SK-N-SH (cell line): ENCODE measurements at regions not wholly inside any gene's neighbourhood (a gene's known extent, or its start where the extent isn't known, plus 50 kb on each side); places are given as distances from the start of the nearest gene placed in this dataset.

Source experiments
- CTCF ChIA-PET: fragments of 300-600, 350-600 bp; formaldehyde crosslinking; extraction: SDS; loops from one replicate; lab custom pipeline; 2021; lab: Yijun Ruan, JAX
- POLR2A ChIA-PET: fragments of 350-600 bp; sonication (Branson Sonifier 250); formaldehyde crosslinking; extraction: SDS; loops from one replicate; lab custom pipeline; 2020; ENCODE audit warnings: antibody characterized with exemption, inconsistent platforms; lab: Yijun Ruan, JAX
- DNase-seq: peaks from one replicate; pipeline ENCODE4 v3.0.0; 2012
- H2AFZ ChIP-seq: fragments of 200-600 bp; sonication (generic); 2 replicates; pipeline ENCODE4 v1.8.1; 2016; ENCODE audit warnings: antibody characterized with exemption, mild to moderate bottlenecking, low read depth
- H3F3A ChIP-seq: fragments of 200-600 bp; sonication (generic); replicated peaks from 2 replicates; pipeline ENCODE3; 2016; ENCODE audit warnings: antibody characterized with exemption, mild to moderate bottlenecking; ENCODE audit not compliant: insufficient read depth
- H3K27ac ChIP-seq, 2 experiments: fragments of 200-500 bp in 1 of 2; fragments of 200-600 bp in 1 of 2; sonication (Bioruptor generic) in 1 of 2; sonication (generic), shearing (Covaris generic) in 1 of 2; 2 replicates each; pipeline versions ENCODE4 v1.5.1 to v1.6.1; 2014 to 2016; ENCODE audit warnings: low read depth in 2 of 2, inconsistent platforms in 1 of 2, low read length in 1 of 2, mild to moderate bottlenecking in 1 of 2, mixed read lengths in 1 of 2
- H3K27me3 ChIP-seq: fragments of 200-600 bp; sonication (generic), shearing (Covaris generic); 2 replicates; pipeline ENCODE4 v1.6.1; 2016; ENCODE audit warnings: mixed run types; ENCODE audit not compliant: insufficient read depth
- H3K36me3 ChIP-seq, 2 experiments: fragments of 200-500 bp in 1 of 2; fragments of 200-600 bp in 1 of 2; sonication (Bioruptor generic) in 1 of 2; sonication (generic) in 1 of 2; replicated peaks in 1 of 2; 2 replicates each; pipeline versions ENCODE3 to v1.5.1; 2014 to 2016; ENCODE audit warnings: low read length in 1 of 2, mild to moderate bottlenecking in 1 of 2; ENCODE audit not compliant: insufficient read depth in 2 of 2, control insufficient read depth in 1 of 2
- H3K4me1 ChIP-seq, 2 experiments: fragments of 200-500 bp in 1 of 2; fragments of 200-600 bp in 1 of 2; sonication (Bioruptor generic) in 1 of 2; sonication (generic), shearing (Covaris generic) in 1 of 2; 2 replicates each; pipeline versions ENCODE4 v1.5.1 to v1.6.1; 2014 to 2016; ENCODE audit warnings: low read depth in 1 of 2, low read length in 1 of 2, mixed run types in 1 of 2; ENCODE audit not compliant: insufficient read depth in 2 of 2, control insufficient read depth in 1 of 2
- H3K4me2 ChIP-seq: fragments of 200-600 bp; sonication (generic), shearing (Covaris generic); 2 replicates; pipeline ENCODE4 v1.6.1; 2017; ENCODE audit warnings: mixed run types
- H3K4me3 ChIP-seq, 2 experiments: fragments of 200-500 bp in 1 of 2; fragments of 200-600 bp in 1 of 2; sonication (Bioruptor generic) in 1 of 2; sonication (generic), shearing (Covaris generic) in 1 of 2; 2 replicates each; pipeline versions ENCODE4 v1.5.1 to v1.8.1; 2014 to 2016; ENCODE audit warnings: low read depth in 2 of 2, inconsistent platforms in 1 of 2, low read length in 1 of 2, mild to moderate bottlenecking in 1 of 2, mixed read lengths in 1 of 2, moderate library complexity in 1 of 2
- H3K79me2 ChIP-seq: fragments of 200-600 bp; sonication (generic); 2 replicates; pipeline ENCODE4 v1.8.1; 2017; ENCODE audit warnings: mild to moderate bottlenecking; ENCODE audit not compliant: insufficient read depth
- H3K9ac ChIP-seq: fragments of 200-600 bp; sonication (generic); 2 replicates; pipeline ENCODE4 v1.6.1; 2017; ENCODE audit warnings: mixed run types
- H3K9me2 ChIP-seq: fragments of 200-600 bp; sonication (generic); 2 replicates; pipeline ENCODE4 v1.6.1; 2017; ENCODE audit warnings: mixed run types
- H3K9me3 ChIP-seq: fragments of 200-600 bp; sonication (generic); 2 replicates; pipeline ENCODE4 v1.6.1; 2017; ENCODE audit warnings: mixed run types, mild to moderate bottlenecking, moderate library complexity
- H4K20me1 ChIP-seq: fragments of 200-600 bp; sonication (generic); 2 replicates; pipeline ENCODE4 v1.6.1; 2017; ENCODE audit warnings: mild to moderate bottlenecking, mixed run types; ENCODE audit not compliant: insufficient read depth
- CHD2 ChIP-seq: fragments of 150-350 bp; IDR thresholded peaks from 2 replicates; pipeline ENCODE4 v1.6.1; 2018; ENCODE audit warnings: low read length; ENCODE audit not compliant: partially characterized antibody
- ELF1 ChIP-seq: IDR thresholded peaks from 2 replicates; pipeline ENCODE4 v1.4.0; 2012
- EP300 ChIP-seq, 2 experiments: IDR thresholded peaks; 2 replicates each; pipeline versions ENCODE4 v1.4.0 to v1.6.1; 2012; ENCODE audit warnings: borderline replicate concordance in 1 of 2, low read depth in 1 of 2, low read length in 1 of 2
- EZH2phosphoT487 ChIP-seq: fragments of 200-600 bp; sonication (generic); IDR thresholded peaks from 2 replicates; pipeline ENCODE4 v1.6.1; 2017; ENCODE audit warnings: low read depth, mixed run types, mild to moderate bottlenecking, antibody characterized with exemption, moderate library complexity, borderline replicate concordance
- FOSL2 ChIP-seq: IDR thresholded peaks from 2 replicates; pipeline ENCODE4 v1.4.0; 2012; ENCODE audit warnings: low read depth, mild to moderate bottlenecking, moderate library complexity, borderline replicate concordance
- FOXJ3 ChIP-seq: sonication (generic); formaldehyde crosslinking; IDR thresholded peaks from 2 replicates; pipeline ENCODE4 v1.5.1; 2020; ENCODE audit warnings: mild to moderate bottlenecking, missing genetic modification reagents
- FOXM1 ChIP-seq: IDR thresholded peaks from 2 replicates; pipeline ENCODE4 v1.4.0; 2012; ENCODE audit warnings: low read depth, mild to moderate bottlenecking
- GABPA ChIP-seq: IDR thresholded peaks from 2 replicates; pipeline ENCODE4 v1.4.0; 2012; ENCODE audit warnings: low read depth, mild to moderate bottlenecking
- GATA2 ChIP-seq: sonication (generic); formaldehyde crosslinking; IDR thresholded peaks from 2 replicates; pipeline ENCODE4 v1.5.0; 2020; ENCODE audit warnings: mild to moderate bottlenecking, missing genetic modification reagents
- JUND ChIP-seq: IDR thresholded peaks from 2 replicates; pipeline ENCODE4 v1.4.0; 2012
- NRF1 ChIP-seq: IDR thresholded peaks from 2 replicates; pipeline ENCODE4 v1.6.1; 2012; ENCODE audit warnings: low read depth, mild to moderate bottlenecking, low read length
- POLR2AphosphoS5 ChIP-seq: IDR thresholded peaks from 2 replicates; pipeline ENCODE4 v1.6.1; 2012; ENCODE audit warnings: low read depth, low read length
- RAD21 ChIP-seq: IDR thresholded peaks from 2 replicates; pipeline ENCODE4 v1.6.1; 2012; ENCODE audit warnings: mild to moderate bottlenecking, low read length
- RCOR1 ChIP-seq: fragments of 150-350 bp; IDR thresholded peaks from 2 replicates; pipeline ENCODE4 v1.6.1; 2017; ENCODE audit warnings: antibody characterized with exemption, low read length
- RFX5 ChIP-seq: IDR thresholded peaks from 2 replicates; pipeline ENCODE4 v1.6.1; 2012; ENCODE audit warnings: mild to moderate bottlenecking, improper control_type of control experiment, low read length
- SIN3A ChIP-seq: IDR thresholded peaks from 2 replicates; pipeline ENCODE4 v1.6.1; 2012; ENCODE audit warnings: low read depth, mild to moderate bottlenecking, low read length, moderate library complexity, borderline replicate concordance
- SMC3 ChIP-seq: IDR thresholded peaks from 2 replicates; pipeline ENCODE4 v1.6.1; 2012; ENCODE audit warnings: low read depth, low read length, improper control_type of control experiment
- TAF1 ChIP-seq: IDR thresholded peaks from 2 replicates; pipeline ENCODE4 v1.6.1; 2012; ENCODE audit warnings: low read depth, mild to moderate bottlenecking, low read length, moderate library complexity, borderline replicate concordance
- TCF12 ChIP-seq: IDR thresholded peaks from 2 replicates; pipeline ENCODE4 v1.4.0; 2012
- WGBS: methylation state at CpG from one replicate; pipeline ENCODE4 v1.1.6; 2017; ENCODE audit warnings: low lambda C conversion rate; 5-methylcytosine and 5-hydroxymethylcytosine counted together
- TF ChIP-seq, protein P1 (sequence below): IDR thresholded peaks from 2 replicates; pipeline ENCODE4; 2012
- TF ChIP-seq, protein P2 (sequence below): IDR thresholded peaks from 2 replicates; pipeline ENCODE4 v1.4.0; 2012; ENCODE audit warnings: low read depth
- TF ChIP-seq, protein P3 (sequence below): fragments of 150-350 bp; IDR thresholded peaks from 2 replicates; pipeline ENCODE4 v1.6.1; 2016; ENCODE audit warnings: mild to moderate bottlenecking, low read depth, low read length

DNA sequence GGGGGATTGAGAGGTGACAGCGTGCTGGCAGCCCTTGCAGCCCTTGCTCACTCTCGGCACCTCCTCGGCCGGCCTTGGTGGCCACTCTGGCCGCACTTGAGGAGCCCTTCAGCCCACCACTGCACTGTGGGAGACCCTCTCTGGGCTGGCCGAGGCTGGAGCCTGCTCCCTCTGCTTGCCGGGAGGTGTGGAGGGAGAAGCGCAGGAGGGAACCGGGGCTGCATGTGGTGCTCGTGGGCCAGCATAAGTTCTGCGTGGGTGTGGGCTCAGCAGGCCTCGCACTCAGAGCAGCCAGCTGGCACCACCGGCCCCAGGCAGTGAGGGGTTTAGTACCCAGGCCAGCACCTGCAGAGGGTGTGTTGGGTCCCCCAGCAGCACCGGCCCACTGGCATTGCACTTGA, 912.2 kb upstream of the ADGRB3 start:
- POLR2A ChIA-PET, result no interaction called here
- CTCF ChIA-PET, result no interaction called here
- H3K9me2 ChIP-seq, result no peaks in the 10 kb centered on the region
- no peaks in the 10 kb centered on the region for H3K79me2 ChIP-seq
- H3F3A ChIP-seq, result no peaks in the 10 kb centered on the region
- no peaks in the 10 kb centered on the region for H3K27me3 ChIP-seq
- H3K9ac ChIP-seq, result no peak overlapping the region
- H3K27ac ChIP-seq, result no peak overlapping the region
- no peak for DNase-seq
- no peak overlapping the region for H3K4me3 ChIP-seq
- 47% methylated on average over 5 of the region's 14 CpGs for WGBS
- H3K4me1 ChIP-seq, result no peaks in the 10 kb centered on the region
- no peaks in the 10 kb centered on the region for H3K36me3 ChIP-seq
- no peak overlapping the region for H2AFZ ChIP-seq
- TF ChIP-seq TAF1 (no peak), RAD21 (no peak)
- no peaks in the 10 kb centered on the region for H4K20me1 ChIP-seq
- H3K9me3 ChIP-seq, result no peaks in the 10 kb centered on the region
- no peak overlapping the region for H3K4me2 ChIP-seq

DNA sequence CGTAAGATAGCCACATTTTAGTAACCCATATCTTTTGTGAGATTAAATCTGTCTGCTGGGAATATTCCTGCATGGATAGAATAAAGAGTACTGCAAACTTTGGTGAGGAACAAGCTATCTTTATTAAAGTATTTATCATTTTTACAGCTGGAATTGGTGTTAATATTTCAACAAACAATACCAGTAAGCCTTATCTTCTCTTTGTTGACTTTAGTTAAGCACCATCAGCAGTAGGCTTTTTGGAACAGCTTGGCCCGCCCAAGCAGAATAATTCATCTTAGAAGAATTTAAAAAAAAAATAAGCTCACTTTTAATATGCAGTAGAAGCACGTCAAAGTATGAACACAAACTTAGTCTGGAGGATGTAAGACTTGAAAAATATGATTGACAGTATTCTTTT, 917.8 kb upstream of the ADGRB3 start:
- Histone ChIP-seq H3K9me2 (no peaks in the 10 kb centered on the region), H2AFZ (no peak overlapping the region), H3K9me3 (no peaks in the 10 kb centered on the region), H3F3A (no peaks in the 10 kb centered on the region), H3K79me2 (no peaks in the 10 kb centered on the region)
- POLR2A ChIA-PET, result no interaction called here
- DNase-seq, result no peak
- TF ChIP-seq, protein P1, sequence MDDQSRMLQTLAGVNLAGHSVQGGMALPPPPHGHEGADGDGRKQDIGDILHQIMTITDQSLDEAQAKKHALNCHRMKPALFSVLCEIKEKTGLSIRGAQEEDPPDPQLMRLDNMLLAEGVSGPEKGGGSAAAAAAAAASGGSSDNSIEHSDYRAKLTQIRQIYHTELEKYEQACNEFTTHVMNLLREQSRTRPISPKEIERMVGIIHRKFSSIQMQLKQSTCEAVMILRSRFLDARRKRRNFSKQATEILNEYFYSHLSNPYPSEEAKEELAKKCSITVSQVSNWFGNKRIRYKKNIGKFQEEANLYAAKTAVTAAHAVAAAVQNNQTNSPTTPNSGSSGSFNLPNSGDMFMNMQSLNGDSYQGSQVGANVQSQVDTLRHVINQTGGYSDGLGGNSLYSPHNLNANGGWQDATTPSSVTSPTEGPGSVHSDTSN, result no peak
- TF ChIP-seq FOXJ3, result no peak
- TF ChIP-seq RFX5, result no peak
- no peak for TF ChIP-seq RCOR1
- TF ChIP-seq GATA2, result no peak
- TF ChIP-seq, all 33 proteins: peak for 0
- no peak overlapping the region for H3K4me2 ChIP-seq
- no peak overlapping the region for H3K27ac ChIP-seq
- H3K27me3 ChIP-seq, result no peaks in the 10 kb centered on the region
- no peaks in the 10 kb centered on the region for H4K20me1 ChIP-seq
- WGBS, result 37% methylated on average over 3 of the region's 3 CpGs
- H3K4me1 ChIP-seq, result no peaks in the 10 kb centered on the region
- CTCF ChIA-PET, result no interaction called here
- H3K36me3 ChIP-seq, result no peaks in the 10 kb centered on the region
- H3K4me3 ChIP-seq, result no peak overlapping the region
- H3K9ac ChIP-seq, result no peak overlapping the region

DNA sequence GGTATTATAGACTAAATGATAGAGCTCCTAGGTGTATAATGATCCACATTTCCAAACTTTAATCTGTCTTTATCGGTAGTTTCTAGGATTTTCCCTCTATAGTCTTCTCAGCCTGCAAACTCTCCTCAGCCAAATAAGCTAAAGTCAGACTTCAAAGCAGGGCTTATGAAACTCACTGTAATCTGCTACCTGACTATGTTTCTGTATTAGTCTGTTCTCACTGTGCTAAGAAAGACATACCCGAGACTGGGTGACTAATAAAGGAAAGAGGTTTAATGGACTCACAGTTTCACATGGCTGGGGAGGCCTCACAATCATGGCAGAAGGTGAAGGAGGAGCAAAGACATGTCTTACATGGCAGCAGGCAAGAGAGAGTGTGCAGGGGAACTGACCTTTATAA, 928.7 kb upstream of the ADGRB3 start:
- WGBS, result 42% methylated on average over 2 of the region's 2 CpGs
- H3K4me3 ChIP-seq, result no peak overlapping the region
- no peaks in the 10 kb centered on the region for H3K79me2 ChIP-seq
- H3K9ac ChIP-seq, result no peak overlapping the region
- no peaks in the 10 kb centered on the region for H3K4me1 ChIP-seq
- no peaks in the 10 kb centered on the region for H3K36me3 ChIP-seq
- CTCF ChIA-PET, result no interaction called here
- H4K20me1 ChIP-seq, result no peaks in the 10 kb centered on the region
- H3K9me3 ChIP-seq, result no peaks in the 10 kb centered on the region
- no peak for DNase-seq
- H3K9me2 ChIP-seq, result no peaks in the 10 kb centered on the region
- H3F3A ChIP-seq, result no peaks in the 10 kb centered on the region
- no peak overlapping the region for H3K4me2 ChIP-seq
- POLR2A ChIA-PET, result no interaction called here
- H2AFZ ChIP-seq, result no peak overlapping the region
- H3K27ac ChIP-seq, result no peak overlapping the region
- no peaks in the 10 kb centered on the region for H3K27me3 ChIP-seq
- TF ChIP-seq POLR2AphosphoS5 (no peak), NRF1 (no peak), ELF1 (no peak), FOSL2 (no peak), EZH2phosphoT487 (no peak), GATA2 (no peak), JUND (no peak), FOXJ3 (no peak), TCF12 (no peak), CHD2 (no peak), SIN3A (no peak), RAD21 (no peak), EP300 (IDR thresholded peaks at IDR 0.05; ENCODE audit: borderline replicate concordance in 1 of 2, low read depth in 1 of 2, low read length in 1 of 2) (no peak), GABPA (no peak), SMC3 (no peak), FOXM1 (no peak)
- TF ChIP-seq, protein P2, sequence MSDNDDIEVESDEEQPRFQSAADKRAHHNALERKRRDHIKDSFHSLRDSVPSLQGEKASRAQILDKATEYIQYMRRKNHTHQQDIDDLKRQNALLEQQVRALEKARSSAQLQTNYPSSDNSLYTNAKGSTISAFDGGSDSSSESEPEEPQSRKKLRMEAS, result no peak
- TF ChIP-seq, protein P3, sequence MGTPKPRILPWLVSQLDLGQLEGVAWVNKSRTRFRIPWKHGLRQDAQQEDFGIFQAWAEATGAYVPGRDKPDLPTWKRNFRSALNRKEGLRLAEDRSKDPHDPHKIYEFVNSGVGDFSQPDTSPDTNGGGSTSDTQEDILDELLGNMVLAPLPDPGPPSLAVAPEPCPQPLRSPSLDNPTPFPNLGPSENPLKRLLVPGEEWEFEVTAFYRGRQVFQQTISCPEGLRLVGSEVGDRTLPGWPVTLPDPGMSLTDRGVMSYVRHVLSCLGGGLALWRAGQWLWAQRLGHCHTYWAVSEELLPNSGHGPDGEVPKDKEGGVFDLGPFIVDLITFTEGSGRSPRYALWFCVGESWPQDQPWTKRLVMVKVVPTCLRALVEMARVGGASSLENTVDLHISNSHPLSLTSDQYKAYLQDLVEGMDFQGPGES, result no peak
